Gastrocnemius medialis (tissue), 4 donors: ENCODE measurements at regions not wholly inside any gene's neighbourhood (a gene's known extent, or its start where the extent isn't known, plus 50 kb on each side); places are given as distances from the start of the nearest gene placed in this dataset.

ENCODE experiments used
- CTCF ChIP-seq, 5 experiments: fragments of 450-650 bp in 3 of 5; fragments of 200-600 bp in 2 of 5; sonication (generic) in 2 of 5; IDR thresholded peaks in 4 of 5; conservative IDR thresholded peaks in 1 of 5; 1 replicate in 4 of 5; 2 replicates in 1 of 5; pipeline ENCODE4 v1.5.1; 2016 to 2019; ENCODE audit warnings: antibody characterized with exemption in 5 of 5, mild to moderate bottlenecking in 3 of 5, moderate library complexity in 3 of 5
- POLR2A ChIP-seq, 2 donors: fragments of 450-650 bp; IDR thresholded peaks; one replicate each; pipeline ENCODE4 v1.6.1; 2017; ENCODE audit warnings: antibody characterized with exemption in 2 of 2, mild to moderate bottlenecking in 2 of 2, moderate library complexity in 2 of 2

- TF ChIP-seq POLR2A (IDR thresholded peaks at IDR 0.05) = no peak
- no peak for TF ChIP-seq CTCF (IDR thresholded peaks at IDR 0.05 in 4 of 5, conservative IDR thresholded peaks at IDR 0.05 in 1 of 5)
These were observed 177.1 kb upstream of the UMPS start for GRCh38 chr3:124553178-124553577.
